Body of pancreas (tissue), 4 donors: ENCODE measurements at regions not wholly inside any gene's neighbourhood (a gene's known extent, or its start where the extent isn't known, plus 50 kb on each side); places are given as distances from the start of the nearest gene placed in this dataset.

Source experiments
- CTCF ChIP-seq, 7 experiments: fragments of 450-650 bp in 4 of 7; fragments of 200-600 bp in 3 of 7; sonication (generic) in 3 of 7; IDR thresholded peaks; one replicate each; pipeline ENCODE4 v1.5.1; 2016 to 2019; ENCODE audit warnings: antibody characterized with exemption in 7 of 7
- POLR2A ChIP-seq, 3 donors: fragments of 450-650 bp; IDR thresholded peaks; one replicate each; pipeline ENCODE4 v1.6.1; 2016; ENCODE audit warnings: antibody characterized with exemption in 3 of 3, mild to moderate bottlenecking in 2 of 3

GRCh38 chr13:102933122-102933521 lies 87.3 kb downstream of the ERCC5 start:
- TF ChIP-seq CTCF (IDR thresholded peaks at IDR 0.05): no peak
- no peak for TF ChIP-seq POLR2A (IDR thresholded peaks at IDR 0.05)
